ENCODE measurements at regions not wholly inside any gene's neighbourhood (a gene's known extent, or its start where the extent isn't known, plus 50 kb on each side); places are given as distances from the start of the nearest gene placed in this dataset.

GRCh38 chr21:32843561-32843960 is 72.0 kb upstream of the PAXBP1 start:
- H3F3A ChIP-seq (ENCODE audit: insufficient read depth) = peaks cover 17% of the 10 kb centered on the region
- 93% methylated on average over 3 of the region's 3 CpGs for WGBS, 2 experiments (ENCODE audit: low coverage in 1 of 2, low lambda C conversion rate in 2 of 2, missing lambda C conversion rate in 2 of 2)

GRCh38 chr21:32844076-32844475 is 72.5 kb upstream of the PAXBP1 start:
- no peak overlapping the region for H3K4me2 ChIP-seq (ENCODE audit: unreplicated experiment)
- WGBS, 2 experiments (ENCODE audit: low coverage in 1 of 2, low lambda C conversion rate in 2 of 2, missing lambda C conversion rate in 2 of 2) = 95 to 96% methylated on average over 1 of the region's 1 CpG
- in situ Hi-C loops (cut with MboI) = no loop called here

More at GRCh38 chr21:32843561-32843960, 72.0 kb upstream of the PAXBP1 start:
- TF ChIP-seq EZH2phosphoT487 (IDR thresholded peaks at IDR 0.05; ENCODE audit: insufficient read depth, low read depth) = no peak
- TF ChIP-seq EZH2 (IDR thresholded peaks at IDR 0.05; ENCODE audit: insufficient read depth, poor library complexity, severe bottlenecking) = no peak
- Histone ChIP-seq H3K4me2 (ENCODE audit: unreplicated experiment) (no peak overlapping the region), H3K27ac (no peak overlapping the region), H3K9me2 (ENCODE audit: insufficient read depth) (no peaks in the 10 kb centered on the region), H4K20me1 (ENCODE audit: insufficient read depth) (no peaks in the 10 kb centered on the region), H3K36me3 (ENCODE audit: low read depth) (no peaks in the 10 kb centered on the region), H3K9ac (no peak overlapping the region), H3K9me3 (ENCODE audit: low read depth) (no peaks in the 10 kb centered on the region), H3K79me2 (ENCODE audit: insufficient read depth) (no peaks in the 10 kb centered on the region), H3K4me3 (no peak overlapping the region), H2AFZ (no peak overlapping the region), H3K4me1 (ENCODE audit: insufficient read depth) (peaks cover 14% of the 10 kb centered on the region), H3K27me3 (replicated peaks; ENCODE audit: insufficient read depth) (peaks cover 18% of the 10 kb centered on the region)
- in situ Hi-C loops (cut with MboI) = no loop called here
- DNase-seq = no peak

GRCh38 chr21:32844653-32845436 is 73.3 kb upstream of the PAXBP1 start:
- WGBS, 2 experiments (ENCODE audit: low coverage in 1 of 2, low lambda C conversion rate in 2 of 2, missing lambda C conversion rate in 2 of 2) = 21 to 22% methylated on average over 14 of the region's 14 CpGs
- peaks cover 17% of the 10 kb centered on the region for H3F3A ChIP-seq (ENCODE audit: insufficient read depth)
- peak; percentile 95 for DNase-seq
- peak overlapping the region; percentile 44 for H3K4me2 ChIP-seq (ENCODE audit: unreplicated experiment)
- H3K27ac ChIP-seq = peak overlapping the region; percentile 37
- H3K9me3 ChIP-seq (ENCODE audit: low read depth) = no peaks in the 10 kb centered on the region
- TF ChIP-seq EZH2phosphoT487 (IDR thresholded peaks at IDR 0.05; ENCODE audit: insufficient read depth, low read depth) = no peak
- TF ChIP-seq EZH2 (IDR thresholded peaks at IDR 0.05; ENCODE audit: insufficient read depth, poor library complexity, severe bottlenecking) = no peak
- H3K9ac ChIP-seq = no peak overlapping the region
- H3K79me2 ChIP-seq (ENCODE audit: insufficient read depth) = no peaks in the 10 kb centered on the region
- no peak overlapping the region for H3K4me3 ChIP-seq
- peaks cover 14% of the 10 kb centered on the region for H3K4me1 ChIP-seq (ENCODE audit: insufficient read depth)
- H3K9me2 ChIP-seq (ENCODE audit: insufficient read depth) = no peaks in the 10 kb centered on the region
- no peaks in the 10 kb centered on the region for H3K36me3 ChIP-seq (ENCODE audit: low read depth)
- no peak overlapping the region for H2AFZ ChIP-seq
- H4K20me1 ChIP-seq (ENCODE audit: insufficient read depth) = no peaks in the 10 kb centered on the region
- in situ Hi-C loops (cut with MboI) = no loop called here
- peaks cover 18% of the 10 kb centered on the region for H3K27me3 ChIP-seq (replicated peaks; ENCODE audit: insufficient read depth)

More at GRCh38 chr21:32844076-32844475, 72.5 kb upstream of the PAXBP1 start:
- H3K4me1 ChIP-seq (ENCODE audit: insufficient read depth) = peaks cover 14% of the 10 kb centered on the region
- H4K20me1 ChIP-seq (ENCODE audit: insufficient read depth) = no peaks in the 10 kb centered on the region
- DNase-seq = peak; percentile 22
- no peak for TF ChIP-seq EZH2 (IDR thresholded peaks at IDR 0.05; ENCODE audit: insufficient read depth, poor library complexity, severe bottlenecking)
- no peaks in the 10 kb centered on the region for H3K36me3 ChIP-seq (ENCODE audit: low read depth)
- H3K9ac ChIP-seq = no peak overlapping the region
- H3K9me2 ChIP-seq (ENCODE audit: insufficient read depth) = no peaks in the 10 kb centered on the region
- H3K79me2 ChIP-seq (ENCODE audit: insufficient read depth) = no peaks in the 10 kb centered on the region
- peaks cover 17% of the 10 kb centered on the region for H3K27me3 ChIP-seq (replicated peaks; ENCODE audit: insufficient read depth)
- H3F3A ChIP-seq (ENCODE audit: insufficient read depth) = peaks cover 17% of the 10 kb centered on the region
- no peak overlapping the region for H3K4me3 ChIP-seq
- no peaks in the 10 kb centered on the region for H3K9me3 ChIP-seq (ENCODE audit: low read depth)
- H3K27ac ChIP-seq = peak overlapping the region; percentile 37; the same call in 1 of the 2 replicates
- H2AFZ ChIP-seq = no peak overlapping the region

- in situ Hi-C loops (cut with MboI) = no loop called here
Observed at GRCh38 chr21:32858628-32859027, 87.1 kb upstream of the PAXBP1 start.

More at GRCh38 chr21:32858628-32859027, 87.1 kb upstream of the PAXBP1 start:
- H4K20me1 ChIP-seq (ENCODE audit: insufficient read depth) = no peaks in the 10 kb centered on the region
- no peaks in the 10 kb centered on the region for H3K79me2 ChIP-seq (ENCODE audit: insufficient read depth)
- H3K9ac ChIP-seq = no peak overlapping the region
- H3K9me2 ChIP-seq (ENCODE audit: insufficient read depth) = no peaks in the 10 kb centered on the region
- DNase-seq = no peak
- H3K27me3 ChIP-seq (replicated peaks; ENCODE audit: insufficient read depth) = peaks cover 22% of the 10 kb centered on the region
- TF ChIP-seq EZH2 (IDR thresholded peaks at IDR 0.05; ENCODE audit: insufficient read depth, poor library complexity, severe bottlenecking) (no peak), EZH2phosphoT487 (IDR thresholded peaks at IDR 0.05; ENCODE audit: insufficient read depth, low read depth) (no peak)
- WGBS, 2 experiments (ENCODE audit: low coverage in 1 of 2, low lambda C conversion rate in 2 of 2, missing lambda C conversion rate in 2 of 2) = 59 to 64% methylated on average over 4 of the region's 4 CpGs
- H2AFZ ChIP-seq = no peak overlapping the region
- no peak overlapping the region for H3K4me2 ChIP-seq (ENCODE audit: unreplicated experiment)
- no peak overlapping the region for H3K4me3 ChIP-seq
- H3K9me3 ChIP-seq (ENCODE audit: low read depth) = no peaks in the 10 kb centered on the region
- H3F3A ChIP-seq (ENCODE audit: insufficient read depth) = no peaks in the 10 kb centered on the region
- no peaks in the 10 kb centered on the region for H3K4me1 ChIP-seq (ENCODE audit: insufficient read depth)
- H3K36me3 ChIP-seq (ENCODE audit: low read depth) = no peaks in the 10 kb centered on the region
- no peak overlapping the region for H3K27ac ChIP-seq
